Adrenal gland (tissue), 9 donors: ENCODE measurements at regions not wholly inside any gene's neighbourhood (a gene's known extent, or its start where the extent isn't known, plus 50 kb on each side); places are given as distances from the start of the nearest gene placed in this dataset.

Source experiments
- DNase-seq, 7 donors: peaks; one replicate each; pipeline ENCODE4 v3.0.0-alpha.2; 2019 to 2020
- H3K27ac ChIP-seq, 5 donors: fragments of 200-600 bp; sonication (generic) in 4 of 5; 1 replicate in 3 of 5; 2 replicates in 2 of 5; pipeline versions ENCODE4 v1.5.1 to v1.8.0; 2016 to 2020; ENCODE audit warnings: mild to moderate bottlenecking in 1 of 5
- H3K27me3 ChIP-seq: fragments of 200-600 bp; 2 replicates; pipeline ENCODE4 v1.8.0; 2021
- H3K36me3 ChIP-seq, 2 donors: fragments of 200-600 bp; replicated peaks in 1 of 2; 1 replicate in 1 of 2; 2 replicates in 1 of 2; pipeline versions ENCODE4 v1.5.1 to v1.8.0; 2018 to 2022
- H3K4me1 ChIP-seq, 2 donors: fragments of 200-600 bp; replicated peaks in 1 of 2; 1 replicate in 1 of 2; 2 replicates in 1 of 2; pipeline versions ENCODE4 v1.5.1 to v1.8.0; 2018 to 2021
- H3K4me3 ChIP-seq, 4 donors: fragments of 200-600 bp; sonication (generic) in 3 of 4; one replicate each; pipeline ENCODE4 v1.5.1; 2016 to 2018
- H3K9me3 ChIP-seq, 3 donors: fragments of 200-600 bp; sonication (generic) in 1 of 3; replicated peaks in 1 of 3; 1 replicate in 2 of 3; 2 replicates in 1 of 3; pipeline versions ENCODE4 v1.5.1 to v1.8.0; 2016 to 2021
- CTCF ChIP-seq, 6 experiments: fragments of 450-650 bp in 4 of 6; fragments of 200-600 bp in 2 of 6; sonication (generic) in 1 of 6; IDR thresholded peaks; 1 replicate in 5 of 6; 2 replicates in 1 of 6; pipeline versions ENCODE4 v1.5.1 to v1.8.0; 2016 to 2021; ENCODE audit warnings: antibody characterized with exemption in 6 of 6, mild to moderate bottlenecking in 2 of 6, moderate library complexity in 1 of 6
- POLR2A ChIP-seq, 2 donors: fragments of 450-650 bp; IDR thresholded peaks; one replicate each; pipeline ENCODE4 v1.6.1; 2017; ENCODE audit warnings: antibody characterized with exemption in 2 of 2, mild to moderate bottlenecking in 2 of 2, moderate library complexity in 1 of 2
- WGBS, 4 donors: extraction: QIAGEN DNeasy Blood & Tissue Kit in 2 of 4; methylation state at CpG; one replicate each; pipeline versions ENCODE4 v1.1.5 to v1.1.7; 2013 to 2017; 5-methylcytosine and 5-hydroxymethylcytosine counted together
- intact Hi-C, 2 donors: fragments of 100-400 bp; cut with DNase I; formaldehyde crosslinking; loops; one replicate each; pipeline versions ENCODE4 v1.14.1 to v1.15.0; 2022 to 2023
- donor health status: healthy with polysubstance abuse.
- donor health status: Bipolar disorder and iron deficiency.
- donor health status: DM: yes; HTN: yes; CAD: no.
- donor health status: DM: no; HTN: no; CAD: no.
- donor health status: DM: no; HTN: no; CAD: no.

GRCh38 chr2:157959249-157959648 lies 83.1 kb upstream of the ACVR1 start:
- peaks cover 0 to 9% (median 0%) of the 10 kb centered on the region in 3 donors for H3K9me3 ChIP-seq
- no peak overlapping the region for H3K27ac ChIP-seq
- DNase-seq, result no peak
- TF ChIP-seq POLR2A (IDR thresholded peaks at IDR 0.05), result no peak
- TF ChIP-seq CTCF (IDR thresholded peaks at IDR 0.05), result no peak
- H3K4me1 ChIP-seq, result no peaks in the 10 kb centered on the region
- 76 to 94% (median 86%) methylated on average over 2 to 3 of the region's 3 CpGs for WGBS, 4 donors
- H3K36me3 ChIP-seq, result no peaks in the 10 kb centered on the region
- H3K4me3 ChIP-seq, result no peak overlapping the region
- intact Hi-C loops, result no loop called here
- H3K27me3 ChIP-seq, result no peaks in the 10 kb centered on the region

- Histone ChIP-seq H3K36me3 (no peaks in the 10 kb centered on the region), H3K27ac (no peak overlapping the region), H3K4me3 (no peak overlapping the region), H3K4me1 (no peaks in the 10 kb centered on the region), H3K27me3 (no peaks in the 10 kb centered on the region), H3K9me3 (peaks cover 0 to 9% (median 0%) of the 10 kb centered on the region in 3 donors)
- intact Hi-C loops, result no loop called here
- no peak for DNase-seq
- 31 to 86% (median 55%) methylated on average over 3 of the region's 3 CpGs for WGBS, 4 donors
- TF ChIP-seq CTCF (IDR thresholded peaks at IDR 0.05) (no peak), POLR2A (IDR thresholded peaks at IDR 0.05) (no peak)
Measured at GRCh38 chr2:157957596-157957995, 81.5 kb upstream of the ACVR1 start.

- Histone ChIP-seq H3K36me3 (no peaks in the 10 kb centered on the region), H3K27ac (no peak overlapping the region), H3K27me3 (no peaks in the 10 kb centered on the region), H3K4me1 (no peaks in the 10 kb centered on the region), H3K9me3 (peaks cover 0 to 2% (median 0%) of the 10 kb centered on the region in 3 donors), H3K4me3 (no peak overlapping the region)
- intact Hi-C loops, result no loop called here
- 70 to 86% (median 77%) methylated on average over 4 of the region's 4 CpGs for WGBS, 4 donors
- DNase-seq, result no peak
- no peak for TF ChIP-seq POLR2A (IDR thresholded peaks at IDR 0.05)
- TF ChIP-seq CTCF (IDR thresholded peaks at IDR 0.05), result no peak
Measured at GRCh38 chr2:157952558-157952957, 76.4 kb upstream of the ACVR1 start.

- Histone ChIP-seq H3K4me3 (no peak overlapping the region), H3K4me1 (no peaks in the 10 kb centered on the region), H3K36me3 (no peaks in the 10 kb centered on the region), H3K27ac (no peak overlapping the region), H3K27me3 (no peaks in the 10 kb centered on the region), H3K9me3 (no peaks in the 10 kb centered on the region)
- TF ChIP-seq POLR2A (IDR thresholded peaks at IDR 0.05) (no peak), CTCF (IDR thresholded peaks at IDR 0.05) (no peak)
- DNase-seq, result no peak
- intact Hi-C loops, result no loop called here
Measured at GRCh38 chr2:157948856-157949255, 72.7 kb upstream of the ACVR1 start.
